Neural cell (in vitro differentiated cells): ENCODE measurements at regions not wholly inside any gene's neighbourhood (a gene's known extent, or its start where the extent isn't known, plus 50 kb on each side); places are given as distances from the start of the nearest gene placed in this dataset.

Experiments
- H2AFZ ChIP-seq: fragments of 200-600, 300-800 bp; sonication (generic), shearing (Covaris generic); 2 replicates; pipeline ENCODE4 v1.6.0; 2014; ENCODE audit warnings: low read depth, mild to moderate bottlenecking, antibody characterized with exemption, low read length, moderate library complexity
- H3F3A ChIP-seq: fragments of 200-600 bp; shearing (Covaris generic); 2 replicates; pipeline ENCODE4 v1.6.1; 2016; ENCODE audit warnings: mild to moderate bottlenecking, moderate library complexity, mixed read lengths, antibody characterized with exemption, low read length; ENCODE audit not compliant: insufficient read depth, poor library complexity, severe bottlenecking
- H3K27ac ChIP-seq: fragments of 200-600, 300-800 bp; sonication (generic), shearing (Covaris generic); 2 replicates; pipeline ENCODE4 v1.5.1; 2014; ENCODE audit warnings: mild to moderate bottlenecking, low read length, moderate library complexity
- H3K27me3 ChIP-seq: fragments of 300-800, 200-600 bp; sonication (generic), shearing (Covaris generic); 2 replicates; pipeline ENCODE4 v1.6.0; 2014; ENCODE audit warnings: mild to moderate bottlenecking, low read depth, low read length, moderate library complexity; ENCODE audit not compliant: insufficient read depth
- H3K36me3 ChIP-seq: fragments of 300-800, 200-600 bp; sonication (generic), shearing (Covaris generic); 2 replicates; pipeline ENCODE4 v1.5.1; 2014; ENCODE audit warnings: mild to moderate bottlenecking, antibody characterized with exemption, low read length, moderate library complexity; ENCODE audit not compliant: insufficient read depth
- H3K4me2 ChIP-seq: fragments of 300-800, 200-600 bp; sonication (generic), shearing (Covaris generic); 2 replicates; pipeline ENCODE4 v1.6.0; 2014; ENCODE audit warnings: mild to moderate bottlenecking, low read length
- H3K4me3 ChIP-seq: fragments of 300-800, 200-600 bp; sonication (generic), shearing (Covaris generic); 2 replicates; pipeline ENCODE4 v1.5.1; 2014; ENCODE audit warnings: mild to moderate bottlenecking, low read length, moderate library complexity
- H3K79me2 ChIP-seq: fragments of 200-600 bp; shearing (Covaris generic); replicated peaks from 2 replicates; pipeline ENCODE4 v1.6.0; 2014; ENCODE audit warnings: mild to moderate bottlenecking, low read length, moderate library complexity; ENCODE audit not compliant: insufficient read depth
- H3K9ac ChIP-seq: fragments of 300-800, 200-600 bp; sonication (generic), shearing (Covaris generic); 2 replicates; pipeline ENCODE4 v1.6.1; 2016; ENCODE audit warnings: mild to moderate bottlenecking, low read length, mixed read lengths
- H3K9me2 ChIP-seq: fragments of 200-600 bp; shearing (Covaris generic); 2 replicates; pipeline ENCODE4 v1.6.1; 2016; ENCODE audit warnings: mild to moderate bottlenecking, low read length, mixed read lengths; ENCODE audit not compliant: insufficient read depth
- H3K9me3 ChIP-seq: fragments of 200-600, 300-800 bp; sonication (generic), shearing (Covaris generic); 2 replicates; pipeline ENCODE4 v1.6.1; 2016; ENCODE audit warnings: mild to moderate bottlenecking, mixed run types, low read length, moderate library complexity, mixed read lengths
- H4K20me1 ChIP-seq: fragments of 200-600 bp; shearing (Covaris generic); 2 replicates; pipeline ENCODE4 v1.6.1; 2016; ENCODE audit warnings: mild to moderate bottlenecking, mixed run types; ENCODE audit not compliant: insufficient read depth
- EP300 ChIP-seq: fragments of 450-650 bp; conservative IDR thresholded peaks from 2 replicates; pipeline ENCODE4 v1.6.1; 2014; ENCODE audit warnings: antibody characterized with exemption, mild to moderate bottlenecking, moderate library complexity; ENCODE audit not compliant: poor library complexity, severe bottlenecking
- EZH2 ChIP-seq: fragments of 200-600, 300-800 bp; shearing (Covaris generic), sonication (generic); IDR thresholded peaks from 2 replicates; pipeline ENCODE4 v1.6.1; 2014; ENCODE audit warnings: antibody characterized with exemption, low read length, borderline replicate concordance, mild to moderate bottlenecking; ENCODE audit not compliant: insufficient read depth, poor library complexity, severe bottlenecking
- MXI1 ChIP-seq: fragments of 450-650 bp; conservative IDR thresholded peaks from 2 replicates; pipeline ENCODE4 v1.6.1; 2014; ENCODE audit warnings: antibody characterized with exemption, mild to moderate bottlenecking; ENCODE audit not compliant: poor library complexity, severe bottlenecking
- POLR2AphosphoS5 ChIP-seq: IDR thresholded peaks from 2 replicates; pipeline ENCODE4 v1.6.1; 2012
- RAD21 ChIP-seq: fragments of 450-650 bp; conservative IDR thresholded peaks from 2 replicates; pipeline ENCODE4 v1.6.1; 2014; ENCODE audit warnings: antibody characterized with exemption, mild to moderate bottlenecking, moderate library complexity
- SMC3 ChIP-seq: fragments of 450-650 bp; conservative IDR thresholded peaks from 2 replicates; pipeline ENCODE4 v1.6.1; 2014; ENCODE audit warnings: antibody characterized with exemption, mild to moderate bottlenecking, moderate library complexity; ENCODE audit not compliant: poor library complexity
- TAF1 ChIP-seq: IDR thresholded peaks from 2 replicates; pipeline ENCODE4 v1.6.1; 2012; ENCODE audit warnings: low read depth
- TF ChIP-seq, protein P1 (sequence below): fragments of 450-650 bp; IDR thresholded peaks from 2 replicates; pipeline ENCODE4 v1.5.1; 2014; ENCODE audit warnings: antibody characterized with exemption, mild to moderate bottlenecking, moderate library complexity; ENCODE audit not compliant: poor library complexity, severe bottlenecking
- TF ChIP-seq, protein P2 (sequence below): IDR thresholded peaks from 2 replicates; pipeline ENCODE4 v1.6.1; 2012; ENCODE audit warnings: borderline replicate concordance

DNA sequence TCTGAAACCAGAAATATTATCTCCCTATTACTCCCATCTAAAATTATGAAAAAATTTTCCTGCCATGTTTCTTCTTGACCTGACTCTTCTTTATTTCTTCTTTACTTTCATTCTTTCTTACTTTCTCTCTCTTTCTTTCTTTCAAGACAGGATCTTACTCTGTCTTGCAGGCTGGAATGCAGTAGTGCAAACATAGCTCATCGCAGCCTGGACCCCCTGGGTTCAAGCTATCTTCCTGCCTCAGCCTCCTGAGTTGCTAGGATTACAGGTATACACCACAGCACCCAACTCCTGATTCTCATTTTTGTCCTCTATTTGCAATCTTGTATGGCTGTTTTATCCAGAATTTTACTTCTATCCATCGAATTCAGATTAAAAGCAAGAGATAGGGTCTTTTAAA lies 631.1 kb downstream of the TBC1D4 start:
- no peaks in the 10 kb centered on the region for H3K27me3 ChIP-seq
- H3K27ac ChIP-seq: no peak overlapping the region
- no peaks in the 10 kb centered on the region for H3F3A ChIP-seq
- H4K20me1 ChIP-seq: no peaks in the 10 kb centered on the region
- H3K79me2 ChIP-seq: no peaks in the 10 kb centered on the region
- H3K9me3 ChIP-seq: no peaks in the 10 kb centered on the region
- TF ChIP-seq SMC3: no peak
- no peak for TF ChIP-seq RAD21
- no peak for TF ChIP-seq EP300
- no peak for TF ChIP-seq POLR2AphosphoS5
- TF ChIP-seq, protein P1, sequence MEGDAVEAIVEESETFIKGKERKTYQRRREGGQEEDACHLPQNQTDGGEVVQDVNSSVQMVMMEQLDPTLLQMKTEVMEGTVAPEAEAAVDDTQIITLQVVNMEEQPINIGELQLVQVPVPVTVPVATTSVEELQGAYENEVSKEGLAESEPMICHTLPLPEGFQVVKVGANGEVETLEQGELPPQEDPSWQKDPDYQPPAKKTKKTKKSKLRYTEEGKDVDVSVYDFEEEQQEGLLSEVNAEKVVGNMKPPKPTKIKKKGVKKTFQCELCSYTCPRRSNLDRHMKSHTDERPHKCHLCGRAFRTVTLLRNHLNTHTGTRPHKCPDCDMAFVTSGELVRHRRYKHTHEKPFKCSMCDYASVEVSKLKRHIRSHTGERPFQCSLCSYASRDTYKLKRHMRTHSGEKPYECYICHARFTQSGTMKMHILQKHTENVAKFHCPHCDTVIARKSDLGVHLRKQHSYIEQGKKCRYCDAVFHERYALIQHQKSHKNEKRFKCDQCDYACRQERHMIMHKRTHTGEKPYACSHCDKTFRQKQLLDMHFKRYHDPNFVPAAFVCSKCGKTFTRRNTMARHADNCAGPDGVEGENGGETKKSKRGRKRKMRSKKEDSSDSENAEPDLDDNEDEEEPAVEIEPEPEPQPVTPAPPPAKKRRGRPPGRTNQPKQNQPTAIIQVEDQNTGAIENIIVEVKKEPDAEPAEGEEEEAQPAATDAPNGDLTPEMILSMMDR: no peak
- no peak for TF ChIP-seq EZH2
- no peak for TF ChIP-seq MXI1
- TF ChIP-seq, protein P2, sequence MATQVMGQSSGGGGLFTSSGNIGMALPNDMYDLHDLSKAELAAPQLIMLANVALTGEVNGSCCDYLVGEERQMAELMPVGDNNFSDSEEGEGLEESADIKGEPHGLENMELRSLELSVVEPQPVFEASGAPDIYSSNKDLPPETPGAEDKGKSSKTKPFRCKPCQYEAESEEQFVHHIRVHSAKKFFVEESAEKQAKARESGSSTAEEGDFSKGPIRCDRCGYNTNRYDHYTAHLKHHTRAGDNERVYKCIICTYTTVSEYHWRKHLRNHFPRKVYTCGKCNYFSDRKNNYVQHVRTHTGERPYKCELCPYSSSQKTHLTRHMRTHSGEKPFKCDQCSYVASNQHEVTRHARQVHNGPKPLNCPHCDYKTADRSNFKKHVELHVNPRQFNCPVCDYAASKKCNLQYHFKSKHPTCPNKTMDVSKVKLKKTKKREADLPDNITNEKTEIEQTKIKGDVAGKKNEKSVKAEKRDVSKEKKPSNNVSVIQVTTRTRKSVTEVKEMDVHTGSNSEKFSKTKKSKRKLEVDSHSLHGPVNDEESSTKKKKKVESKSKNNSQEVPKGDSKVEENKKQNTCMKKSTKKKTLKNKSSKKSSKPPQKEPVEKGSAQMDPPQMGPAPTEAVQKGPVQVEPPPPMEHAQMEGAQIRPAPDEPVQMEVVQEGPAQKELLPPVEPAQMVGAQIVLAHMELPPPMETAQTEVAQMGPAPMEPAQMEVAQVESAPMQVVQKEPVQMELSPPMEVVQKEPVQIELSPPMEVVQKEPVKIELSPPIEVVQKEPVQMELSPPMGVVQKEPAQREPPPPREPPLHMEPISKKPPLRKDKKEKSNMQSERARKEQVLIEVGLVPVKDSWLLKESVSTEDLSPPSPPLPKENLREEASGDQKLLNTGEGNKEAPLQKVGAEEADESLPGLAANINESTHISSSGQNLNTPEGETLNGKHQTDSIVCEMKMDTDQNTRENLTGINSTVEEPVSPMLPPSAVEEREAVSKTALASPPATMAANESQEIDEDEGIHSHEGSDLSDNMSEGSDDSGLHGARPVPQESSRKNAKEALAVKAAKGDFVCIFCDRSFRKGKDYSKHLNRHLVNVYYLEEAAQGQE: no peak
- no peak for TF ChIP-seq TAF1
- no peak overlapping the region for H3K4me3 ChIP-seq
- no peak overlapping the region for H3K4me2 ChIP-seq
- H3K9ac ChIP-seq: no peak overlapping the region
- H2AFZ ChIP-seq: no peak overlapping the region
- no peaks in the 10 kb centered on the region for H3K36me3 ChIP-seq
- no peaks in the 10 kb centered on the region for H3K9me2 ChIP-seq

DNA sequence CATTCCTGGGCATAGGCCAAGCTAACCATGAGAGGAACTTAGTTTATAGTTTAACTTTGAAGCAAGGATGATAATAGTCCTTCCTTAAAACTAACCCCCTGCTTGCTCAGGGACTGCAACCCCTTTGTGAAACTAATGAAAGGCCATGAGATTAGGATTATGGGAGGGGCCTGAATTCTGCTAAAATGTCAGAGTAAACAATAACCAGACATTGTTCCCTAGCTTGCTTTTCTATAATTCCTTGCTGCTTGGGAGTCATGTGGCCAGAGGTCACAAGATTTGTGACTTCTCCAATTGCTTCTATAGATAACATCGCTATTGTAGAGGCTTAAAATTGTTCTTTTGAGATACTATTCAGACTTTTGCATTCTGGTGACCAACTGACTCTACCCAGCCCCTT lies 634.0 kb downstream of the TBC1D4 start:
- H2AFZ ChIP-seq: no peak overlapping the region
- no peak overlapping the region for H3K9ac ChIP-seq
- no peaks in the 10 kb centered on the region for H3K79me2 ChIP-seq
- TF ChIP-seq SMC3 (no peak), TAF1 (no peak), RAD21 (no peak), EZH2 (no peak), MXI1 (no peak)
- TF ChIP-seq, protein P2: no peak
- TF ChIP-seq, protein P1: no peak
- H3K4me2 ChIP-seq: no peak overlapping the region
- H3K36me3 ChIP-seq: no peaks in the 10 kb centered on the region
- no peaks in the 10 kb centered on the region for H3K9me2 ChIP-seq
- no peak overlapping the region for H3K4me3 ChIP-seq
- H4K20me1 ChIP-seq: no peaks in the 10 kb centered on the region
- H3K27ac ChIP-seq: no peak overlapping the region
- H3F3A ChIP-seq: no peaks in the 10 kb centered on the region
- no peaks in the 10 kb centered on the region for H3K27me3 ChIP-seq
- H3K9me3 ChIP-seq: no peaks in the 10 kb centered on the region
